Stimulated activated CD8-positive, alpha-beta memory T cell treated with anti-CD3 and anti-CD28 coated beads, Interleukin-4, amount 100 ng/mL, for 24 hours (primary cell): ENCODE measurements at regions not wholly inside any gene's neighbourhood (a gene's known extent, or its start where the extent isn't known, plus 50 kb on each side); places are given as distances from the start of the nearest gene placed in this dataset.
"Not testable (repeated sequence)": the region's sequence is repeated elsewhere in the genome, so short reads cannot be mapped to it uniquely, and the experiment has no call there.

ENCODE experiments used
- DNase-seq: peaks from one replicate; pipeline ENCODE4 v3.0.0-alpha.2; 2020; ENCODE audit warnings: low read depth

GRCh38 chrX:63466690-63467089, 115.6 kb upstream of the SPIN4 start:
- DNase-seq: no peak

- no peak for DNase-seq
These were observed 107.8 kb upstream of the SPIN4 start for GRCh38 chrX:63458981-63459380.

- no peak for DNase-seq
These were observed 102.4 kb upstream of the SPIN4 start for GRCh38 chrX:63453571-63453970.

- no peak for DNase-seq
These were observed 90.6 kb upstream of the SPIN4 start for GRCh38 chrX:63441717-63442116.

- no peak for DNase-seq
These were observed 88.4 kb upstream of the SPIN4 start for GRCh38 chrX:63439580-63439979.

- no peak for DNase-seq
These were observed 85.7 kb upstream of the SPIN4 start for GRCh38 chrX:63436865-63437264.

GRCh38 chrX:63434665-63435064, 83.5 kb upstream of the SPIN4 start:
- no peak for DNase-seq

GRCh38 chrX:63434206-63434605, 83.1 kb upstream of the SPIN4 start:
- DNase-seq: no peak

- no peak for DNase-seq
These were observed 78.9 kb upstream of the SPIN4 start for GRCh38 chrX:63430026-63430425.

GRCh38 chrX:63428348-63428747, 77.2 kb upstream of the SPIN4 start:
- DNase-seq: no peak

GRCh38 chrX:63426519-63426918, 75.4 kb upstream of the SPIN4 start:
- DNase-seq: no peak

GRCh38 chrX:63424063-63424462, 72.9 kb upstream of the SPIN4 start:
- DNase-seq: no peak

GRCh38 chrX:63421411-63421810, 70.3 kb upstream of the SPIN4 start:
- no peak for DNase-seq

- DNase-seq: no peak
These were observed 67.1 kb upstream of the SPIN4 start for GRCh38 chrX:63418211-63418610.

- no peak for DNase-seq
These were observed 66.5 kb upstream of the SPIN4 start for GRCh38 chrX:63417649-63418048.

GRCh38 chrX:63409934-63410333, 58.8 kb upstream of the SPIN4 start:
- not testable (repeated sequence) for DNase-seq

GRCh38 chrX:63408050-63408449, 56.9 kb upstream of the SPIN4 start:
- no peak for DNase-seq

- DNase-seq: no peak
These were observed 53.2 kb upstream of the SPIN4 start for GRCh38 chrX:63404332-63404731.

- DNase-seq: no peak
These were observed 51.0 kb upstream of the SPIN4 start for GRCh38 chrX:63402106-63402505.
